Mucosa of descending colon (tissue), 3 donors: ENCODE measurements at regions not wholly inside any gene's neighbourhood (a gene's known extent, or its start where the extent isn't known, plus 50 kb on each side); places are given as distances from the start of the nearest gene placed in this dataset.

ENCODE experiments used
- ATAC-seq: fragments of 200-7000 bp; cut with Tn5 transposase; one replicate; pipeline ENCODE4 v1.9.1; 2020; ENCODE audit warnings: mild to moderate bottlenecking, moderate library complexity
- DNase-seq, 3 donors: peaks; one replicate each; pipeline ENCODE4 v3.0.0-alpha.2; 2020
- H3K36me3 ChIP-seq: fragments of 200-600 bp; one replicate; pipeline ENCODE4 v1.8.0; 2021; ENCODE audit warnings: low read depth, mild to moderate bottlenecking
- H3K4me1 ChIP-seq: fragments of 200-600 bp; one replicate; pipeline ENCODE4 v1.8.0; 2021; ENCODE audit warnings: low read depth, mild to moderate bottlenecking
- H3K4me3 ChIP-seq: fragments of 200-600 bp; one replicate; pipeline ENCODE4 v1.8.0; 2021; ENCODE audit warnings: mild to moderate bottlenecking
- H3K9me3 ChIP-seq: fragments of 200-600 bp; one replicate; pipeline ENCODE4 v1.8.0; 2021; ENCODE audit warnings: mild to moderate bottlenecking
- intact Hi-C, 2 donors: fragments of 100-400 bp; cut with DNase I in 1 of 2; cut with micrococcal nuclease in 1 of 2; formaldehyde crosslinking; loops; one replicate each; pipeline versions ENCODE4 v1.11.0 to v1.11.1; 2022; cut with DNase I, micrococcal nuclease
- TF ChIP-seq, protein P1 (sequence below): fragments of 200-600 bp; IDR thresholded peaks from one replicate; pipeline ENCODE4 v1.8.0; 2022; ENCODE audit warnings: antibody characterized with exemption, mild to moderate bottlenecking
- donor health status: DM: no; HTN: no; CAD: no; lungs with moderate emphysema.
- donor health status: DM: no; HTN: no; CAD: no.
- donor health status: DM: no; HTN: yes; CAD: no.

- TF ChIP-seq, protein P1, sequence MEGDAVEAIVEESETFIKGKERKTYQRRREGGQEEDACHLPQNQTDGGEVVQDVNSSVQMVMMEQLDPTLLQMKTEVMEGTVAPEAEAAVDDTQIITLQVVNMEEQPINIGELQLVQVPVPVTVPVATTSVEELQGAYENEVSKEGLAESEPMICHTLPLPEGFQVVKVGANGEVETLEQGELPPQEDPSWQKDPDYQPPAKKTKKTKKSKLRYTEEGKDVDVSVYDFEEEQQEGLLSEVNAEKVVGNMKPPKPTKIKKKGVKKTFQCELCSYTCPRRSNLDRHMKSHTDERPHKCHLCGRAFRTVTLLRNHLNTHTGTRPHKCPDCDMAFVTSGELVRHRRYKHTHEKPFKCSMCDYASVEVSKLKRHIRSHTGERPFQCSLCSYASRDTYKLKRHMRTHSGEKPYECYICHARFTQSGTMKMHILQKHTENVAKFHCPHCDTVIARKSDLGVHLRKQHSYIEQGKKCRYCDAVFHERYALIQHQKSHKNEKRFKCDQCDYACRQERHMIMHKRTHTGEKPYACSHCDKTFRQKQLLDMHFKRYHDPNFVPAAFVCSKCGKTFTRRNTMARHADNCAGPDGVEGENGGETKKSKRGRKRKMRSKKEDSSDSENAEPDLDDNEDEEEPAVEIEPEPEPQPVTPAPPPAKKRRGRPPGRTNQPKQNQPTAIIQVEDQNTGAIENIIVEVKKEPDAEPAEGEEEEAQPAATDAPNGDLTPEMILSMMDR = no peak
- no peaks in the 10 kb centered on the region for H3K4me1 ChIP-seq
- no peaks in the 10 kb centered on the region for H3K9me3 ChIP-seq
- ATAC-seq (no peak), DNase-seq (no peak)
- no peaks in the 10 kb centered on the region for H3K36me3 ChIP-seq
- intact Hi-C loops = no loop called here
- no peak overlapping the region for H3K4me3 ChIP-seq
Observed at GRCh38 chrX:145609951-145610511, 207.6 kb upstream of the SLITRK2 start.

- H3K4me1 ChIP-seq = no peaks in the 10 kb centered on the region
- ATAC-seq (no peak), DNase-seq (no peak)
- TF ChIP-seq, protein P1 = no peak
- H3K4me3 ChIP-seq = no peak overlapping the region
- H3K36me3 ChIP-seq = no peaks in the 10 kb centered on the region
- intact Hi-C loops = no loop called here
- H3K9me3 ChIP-seq = no peaks in the 10 kb centered on the region
Observed at GRCh38 chrX:145613894-145614293, 203.7 kb upstream of the SLITRK2 start.

GRCh38 chrX:145620666-145621065 lies 197.0 kb upstream of the SLITRK2 start:
- Histone ChIP-seq H3K36me3 (no peaks in the 10 kb centered on the region), H3K4me3 (no peak overlapping the region), H3K4me1 (no peaks in the 10 kb centered on the region), H3K9me3 (no peaks in the 10 kb centered on the region)
- DNase-seq (no peak), ATAC-seq (no peak)
- intact Hi-C loops = no loop called here
- TF ChIP-seq, protein P1 = no peak

DNA sequence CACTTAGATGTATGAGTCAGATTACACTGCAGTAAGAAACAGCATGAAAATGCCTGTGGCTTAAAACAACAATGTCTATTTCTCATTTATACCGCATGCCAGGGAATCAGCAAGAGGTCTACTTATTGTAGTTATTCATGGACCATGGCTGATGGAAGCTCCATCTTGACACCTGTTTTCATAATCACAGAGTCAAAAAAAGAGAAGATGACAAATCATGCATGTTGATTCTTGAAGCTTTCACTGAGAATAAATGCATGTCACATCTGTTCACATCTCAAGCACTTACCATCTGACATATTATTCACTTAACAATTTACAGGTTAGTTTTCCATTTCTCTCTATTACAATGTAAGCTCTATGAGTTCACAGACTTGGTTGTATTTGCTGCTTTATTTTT lies 194.2 kb upstream of the SLITRK2 start:
- intact Hi-C loops = no loop called here
- H3K4me1 ChIP-seq = no peaks in the 10 kb centered on the region
- no peaks in the 10 kb centered on the region for H3K36me3 ChIP-seq
- ATAC-seq (no peak), DNase-seq (no peak)
- TF ChIP-seq, protein P1 = no peak
- peaks cover 6% of the 10 kb centered on the region for H3K9me3 ChIP-seq
- no peak overlapping the region for H3K4me3 ChIP-seq

DNA sequence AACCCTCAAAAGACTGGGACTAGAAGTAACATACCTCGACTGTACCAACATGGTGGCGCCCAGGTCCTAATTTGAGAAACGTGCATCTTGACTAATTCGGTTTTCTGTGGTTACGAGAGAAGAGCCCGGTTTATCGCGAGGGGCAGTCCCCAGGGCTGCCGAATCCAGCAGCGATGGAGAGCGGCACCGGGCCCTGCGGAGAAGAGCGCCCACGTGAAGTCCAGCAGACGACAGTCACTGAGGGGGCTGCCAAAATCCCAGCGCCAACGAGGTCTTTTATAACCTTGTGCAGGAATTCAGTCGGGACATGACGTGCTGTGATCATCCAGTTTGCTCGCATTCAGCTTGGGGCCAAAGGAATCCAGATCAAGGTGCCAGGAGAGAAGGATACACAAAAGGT lies 187.5 kb upstream of the SLITRK2 start:
- H3K4me3 ChIP-seq = no peak overlapping the region
- no peak for ATAC-seq
- intact Hi-C loops = no loop called here
- TF ChIP-seq, protein P1 = no peak
- no peak for DNase-seq
- no peaks in the 10 kb centered on the region for H3K36me3 ChIP-seq
- no peaks in the 10 kb centered on the region for H3K4me1 ChIP-seq
- peaks cover 6% of the 10 kb centered on the region for H3K9me3 ChIP-seq
